CD14-positive monocyte (primary cell): ENCODE measurements at regions not wholly inside any gene's neighbourhood (a gene's known extent, or its start where the extent isn't known, plus 50 kb on each side); places are given as distances from the start of the nearest gene placed in this dataset.

Experiments
- DNase-seq, 3 donors: peaks; one replicate each; pipeline ENCODE4 v3.0.0-alpha.2; 2011 to 2022
- H2AFZ ChIP-seq: 2 replicates; pipeline ENCODE4 v1.6.0; 2012; ENCODE audit warnings: mild to moderate bottlenecking, low read depth, low read length, inconsistent platforms; ENCODE audit not compliant: insufficient read depth, poor library complexity, severe bottlenecking
- H3K27ac ChIP-seq, 2 donors: 1 replicate in 1 of 2; 2 replicates in 1 of 2; pipeline ENCODE4 v1.5.1; 2012 to 2013; ENCODE audit warnings: low read length in 2 of 2, control low read depth in 1 of 2, inconsistent platforms in 1 of 2, low read depth in 1 of 2, mild to moderate bottlenecking in 1 of 2
- H3K27me3 ChIP-seq, 2 donors: one replicate each; pipeline versions ENCODE4 v1.6.0 to v1.6.1; 2011 to 2013; ENCODE audit warnings: low read length in 2 of 2; ENCODE audit not compliant: control insufficient read depth in 2 of 2, insufficient read depth in 2 of 2
- H3K36me3 ChIP-seq, 2 donors: replicated peaks in 1 of 2; 1 replicate in 1 of 2; 2 replicates in 1 of 2; pipeline versions ENCODE4 v1.5.1 to v1.6.1; 2012 to 2013; ENCODE audit warnings: low read length in 2 of 2, control low read depth in 1 of 2, inconsistent platforms in 1 of 2, mild to moderate bottlenecking in 1 of 2; ENCODE audit not compliant: insufficient read depth in 2 of 2, control insufficient read depth in 1 of 2
- H3K4me1 ChIP-seq, 2 donors: 1 replicate in 1 of 2; 2 replicates in 1 of 2; pipeline versions ENCODE4 v1.5.1 to v1.6.1; 2012 to 2013; ENCODE audit warnings: low read length in 2 of 2, control low read depth in 1 of 2, inconsistent platforms in 1 of 2, mild to moderate bottlenecking in 1 of 2, moderate library complexity in 1 of 2; ENCODE audit not compliant: insufficient read depth in 2 of 2, control insufficient read depth in 1 of 2
- H3K4me2 ChIP-seq: replicated peaks from 2 replicates; pipeline ENCODE3; 2012; ENCODE audit warnings: low read length, moderate library complexity, mild to moderate bottlenecking; ENCODE audit not compliant: poor library complexity, severe bottlenecking; ENCODE audit errors: extremely low read depth
- H3K4me3 ChIP-seq, 3 experiments: fragments of 200-600 bp in 1 of 3; sonication (generic) in 1 of 3; replicated peaks in 1 of 3; 1 replicate in 2 of 3; 2 replicates in 1 of 3; pipeline ENCODE4 v1.5.1; 2011 to 2013; ENCODE audit warnings: low read length in 3 of 3, mild to moderate bottlenecking in 3 of 3, control low read depth in 2 of 3, low read depth in 2 of 3, inconsistent platforms in 1 of 3, moderate library complexity in 1 of 3
- H3K79me2 ChIP-seq: 2 replicates; pipeline ENCODE4 v1.6.0; 2012; ENCODE audit warnings: mild to moderate bottlenecking, control low read depth, inconsistent platforms, low read length, moderate library complexity; ENCODE audit not compliant: insufficient read depth
- H3K9ac ChIP-seq: 2 replicates; pipeline ENCODE4 v1.6.0; 2017; ENCODE audit warnings: low read length, mild to moderate bottlenecking; ENCODE audit not compliant: insufficient read depth, poor library complexity, severe bottlenecking
- H3K9me3 ChIP-seq, 2 donors: replicated peaks in 1 of 2; 1 replicate in 1 of 2; 2 replicates in 1 of 2; pipeline versions ENCODE4 v1.5.1 to v1.6.1; 2012 to 2013; ENCODE audit warnings: low read length in 2 of 2, control low read depth in 1 of 2; ENCODE audit not compliant: control insufficient read depth in 1 of 2, insufficient read depth in 1 of 2
- H4K20me1 ChIP-seq: 2 replicates; pipeline ENCODE4 v1.6.0; 2012; ENCODE audit warnings: mild to moderate bottlenecking, low read length, control low read depth, moderate library complexity; ENCODE audit not compliant: insufficient read depth
- H3K27ac Mint-ChIP-seq, 7 donors: one replicate each; pipeline ENCODE4 v1.8.0; 2020; ENCODE audit warnings: mild to moderate bottlenecking in 7 of 7, mixed read lengths in 7 of 7, moderate library complexity in 6 of 7, inconsistent platforms in 2 of 7
- H3K27me3 Mint-ChIP-seq, 3 donors: one replicate each; pipeline ENCODE4 v1.8.0; 2021 to 2022; ENCODE audit warnings: low read depth in 3 of 3, mild to moderate bottlenecking in 3 of 3, mixed read lengths in 3 of 3, moderate library complexity in 3 of 3, inconsistent platforms in 1 of 3
- H3K36me3 Mint-ChIP-seq, 2 donors: one replicate each; pipeline ENCODE4 v1.8.0; 2020; ENCODE audit warnings: mixed read lengths in 2 of 2, inconsistent platforms in 1 of 2, mild to moderate bottlenecking in 1 of 2
- H3K4me1 Mint-ChIP-seq: one replicate; pipeline ENCODE4 v1.8.0; 2020; ENCODE audit warnings: mild to moderate bottlenecking, mixed read lengths
- H3K4me3 Mint-ChIP-seq, 2 donors: one replicate each; pipeline ENCODE4 v1.8.0; 2020; ENCODE audit warnings: mild to moderate bottlenecking in 2 of 2, mixed read lengths in 2 of 2, moderate library complexity in 1 of 2
- H3K9me3 Mint-ChIP-seq, 7 donors: one replicate each; pipeline ENCODE4 v1.8.0; 2020 to 2022; ENCODE audit warnings: mixed read lengths in 7 of 7, mild to moderate bottlenecking in 6 of 7, moderate library complexity in 6 of 7, inconsistent platforms in 2 of 7
- CTCF ChIP-seq: fragments of 200-600 bp; IDR thresholded peaks from one replicate; pipeline ENCODE4 v1.8.0; 2022; ENCODE audit warnings: antibody characterized with exemption, mild to moderate bottlenecking
- WGBS: methylation state at CpG from one replicate; pipeline ENCODE4 v1.1.5; 2013; ENCODE audit warnings: missing lambda C conversion rate; ENCODE audit not compliant: insufficient coverage; 5-methylcytosine and 5-hydroxymethylcytosine counted together
- intact Hi-C, 2 donors: fragments of 100-400 bp; cut with micrococcal nuclease; formaldehyde crosslinking; loops; one replicate each; pipeline versions ENCODE4 v1.15.0 to v1.15.1; 2023

- intact Hi-C loops = no loop called here
- H4K20me1 ChIP-seq = no peaks in the 10 kb centered on the region
Measured at GRCh38 chr5:125501396-125501795, 755.0 kb upstream of the ZNF608 start.

GRCh38 chr5:125503946-125504345 is 757.5 kb upstream of the ZNF608 start:
- Histone ChIP-seq H2AFZ (no peak overlapping the region), H3K27me3 (no peaks in the 10 kb centered on the region), H3K79me2 (no peaks in the 10 kb centered on the region), H3K36me3 (no peaks in the 10 kb centered on the region), H3K4me2 (no peak overlapping the region), H3K9me3 (no peaks in the 10 kb centered on the region), H3K4me3 (no peak overlapping the region), H3K9ac (no peak overlapping the region), H3K4me1 (no peaks in the 10 kb centered on the region), H4K20me1 (no peaks in the 10 kb centered on the region), H3K27ac (no peak overlapping the region)
- no peak for DNase-seq
- WGBS = no CpG with 5 or more reads among the region's 5 CpGs
- intact Hi-C loops = no loop called here
- Mint-ChIP-seq H3K4me3 (no peak overlapping the region), H3K4me1 (no peaks in the 10 kb centered on the region), H3K9me3 (peaks cover 0 to 4% (median 2%) of the 10 kb centered on the region in 7 donors), H3K27ac (no peak overlapping the region), H3K27me3 (no peaks in the 10 kb centered on the region), H3K36me3 (no peaks in the 10 kb centered on the region)
- TF ChIP-seq CTCF = no peak

More at GRCh38 chr5:125501396-125501795, 755.0 kb upstream of the ZNF608 start:
- Histone ChIP-seq H3K4me1 (no peaks in the 10 kb centered on the region), H3K79me2 (no peaks in the 10 kb centered on the region), H3K9me3 (no peaks in the 10 kb centered on the region), H3K36me3 (no peaks in the 10 kb centered on the region), H3K4me3 (no peak overlapping the region), H3K27me3 (no peaks in the 10 kb centered on the region), H3K9ac (no peak overlapping the region), H3K4me2 (no peak overlapping the region), H2AFZ (no peak overlapping the region), H3K27ac (no peak overlapping the region)
- Mint-ChIP-seq H3K4me3 (no peak overlapping the region), H3K27ac (no peak overlapping the region), H3K27me3 (peaks cover 0 to 1% (median 0%) of the 10 kb centered on the region in 3 donors), H3K36me3 (no peaks in the 10 kb centered on the region), H3K9me3 (peaks cover 0 to 2% (median 0%) of the 10 kb centered on the region in 7 donors), H3K4me1 (no peaks in the 10 kb centered on the region)
- 100% methylated on average over 1 of the region's 2 CpGs for WGBS
- TF ChIP-seq CTCF = no peak
- DNase-seq = no peak
